Breast epithelium (tissue), 3 donors: ENCODE measurements at regions not wholly inside any gene's neighbourhood (a gene's known extent, or its start where the extent isn't known, plus 50 kb on each side); places are given as distances from the start of the nearest gene placed in this dataset.

Source experiments
- POLR2A ChIP-seq: fragments of 450-650 bp; IDR thresholded peaks from one replicate; pipeline ENCODE4 v1.6.1; 2016; ENCODE audit warnings: antibody characterized with exemption, mild to moderate bottlenecking, moderate library complexity
- POLR2AphosphoS5 ChIP-seq, 3 donors: sonication (generic); formaldehyde crosslinking; IDR thresholded peaks; one replicate each; pipeline ENCODE4 v1.6.1; 2017; ENCODE audit warnings: antibody characterized with exemption in 3 of 3
- TF ChIP-seq, protein P1 (sequence below), 3 donors: fragments of 450-650 bp; IDR thresholded peaks; one replicate each; pipeline ENCODE4 v1.5.1; 2016 to 2017; ENCODE audit warnings: antibody characterized with exemption in 3 of 3, mild to moderate bottlenecking in 3 of 3, moderate library complexity in 3 of 3

DNA sequence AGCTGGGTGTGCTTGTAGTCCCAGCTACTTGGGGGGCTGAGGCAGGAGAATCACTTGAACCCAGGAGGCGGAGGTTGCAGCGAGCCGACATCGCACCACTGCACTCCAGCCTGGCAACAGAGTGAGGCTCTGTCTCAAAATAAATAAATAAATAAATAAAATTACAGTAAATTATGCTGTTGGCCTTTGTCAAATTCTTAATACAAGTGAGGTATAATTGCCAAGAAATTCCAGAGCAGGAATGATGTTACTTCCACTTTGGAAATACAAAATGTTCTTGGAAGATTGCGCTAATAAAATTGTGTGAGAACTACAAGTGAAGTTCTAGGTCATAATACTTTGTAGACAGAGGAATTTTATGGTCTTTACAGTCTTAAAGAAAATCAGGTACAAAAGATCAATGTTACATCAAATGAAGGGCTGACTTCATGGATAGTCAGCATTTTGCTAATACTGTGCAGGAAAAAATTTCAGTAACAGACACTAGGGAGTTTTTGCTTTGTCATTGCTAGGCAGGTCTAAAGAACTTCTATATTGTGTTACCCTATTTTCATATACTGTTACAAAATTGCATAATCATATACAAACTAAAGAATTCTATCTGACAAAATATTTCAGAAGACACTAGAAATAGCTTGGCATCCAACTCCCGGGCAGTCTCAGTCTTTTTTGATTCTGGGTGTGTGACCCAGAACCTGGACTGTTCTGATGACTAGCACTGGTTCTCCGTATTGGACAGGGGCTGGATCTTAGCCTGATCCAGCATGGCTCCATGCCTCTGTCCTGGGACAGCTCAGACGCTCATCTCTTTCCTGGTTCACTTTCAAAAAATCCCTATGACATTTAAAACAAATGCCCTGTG is 76.0 kb upstream of the STK17B start:
- TF ChIP-seq, protein P1, sequence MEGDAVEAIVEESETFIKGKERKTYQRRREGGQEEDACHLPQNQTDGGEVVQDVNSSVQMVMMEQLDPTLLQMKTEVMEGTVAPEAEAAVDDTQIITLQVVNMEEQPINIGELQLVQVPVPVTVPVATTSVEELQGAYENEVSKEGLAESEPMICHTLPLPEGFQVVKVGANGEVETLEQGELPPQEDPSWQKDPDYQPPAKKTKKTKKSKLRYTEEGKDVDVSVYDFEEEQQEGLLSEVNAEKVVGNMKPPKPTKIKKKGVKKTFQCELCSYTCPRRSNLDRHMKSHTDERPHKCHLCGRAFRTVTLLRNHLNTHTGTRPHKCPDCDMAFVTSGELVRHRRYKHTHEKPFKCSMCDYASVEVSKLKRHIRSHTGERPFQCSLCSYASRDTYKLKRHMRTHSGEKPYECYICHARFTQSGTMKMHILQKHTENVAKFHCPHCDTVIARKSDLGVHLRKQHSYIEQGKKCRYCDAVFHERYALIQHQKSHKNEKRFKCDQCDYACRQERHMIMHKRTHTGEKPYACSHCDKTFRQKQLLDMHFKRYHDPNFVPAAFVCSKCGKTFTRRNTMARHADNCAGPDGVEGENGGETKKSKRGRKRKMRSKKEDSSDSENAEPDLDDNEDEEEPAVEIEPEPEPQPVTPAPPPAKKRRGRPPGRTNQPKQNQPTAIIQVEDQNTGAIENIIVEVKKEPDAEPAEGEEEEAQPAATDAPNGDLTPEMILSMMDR (IDR thresholded peaks at IDR 0.05), result no peak
- TF ChIP-seq POLR2A (no peak), POLR2AphosphoS5 (IDR thresholded peaks at IDR 0.05) (no peak)
